GM06990 (cell line): ENCODE measurements at regions not wholly inside any gene's neighbourhood (a gene's known extent, or its start where the extent isn't known, plus 50 kb on each side); places are given as distances from the start of the nearest gene placed in this dataset.
"Not testable (repeated sequence)": the region's sequence is repeated elsewhere in the genome, so short reads cannot be mapped to it uniquely, and the experiment has no call there.

Experiments used
- DNase-seq: peaks from one replicate; pipeline ENCODE4 v3.0.0-alpha.2; 2011; ENCODE audit not compliant: insufficient read length; ENCODE audit errors: extremely low read depth
- H3K27me3 ChIP-seq: replicated peaks from 2 replicates; pipeline ENCODE4 v1.6.0; 2011; ENCODE audit warnings: low read length; ENCODE audit not compliant: control insufficient read depth, insufficient read depth
- H3K36me3 ChIP-seq: 2 replicates; pipeline ENCODE4 v1.5.1; 2011; ENCODE audit warnings: low read length; ENCODE audit not compliant: control insufficient read depth, insufficient read depth
- H3K4me3 ChIP-seq: replicated peaks from 2 replicates; pipeline ENCODE4 v1.5.1; 2011; ENCODE audit warnings: low read depth, mild to moderate bottlenecking, control low read depth, low read length
- CTCF ChIP-seq: IDR thresholded peaks from 2 replicates; pipeline ENCODE4 v1.5.1; 2011; ENCODE audit warnings: low read length, control low read depth, mild to moderate bottlenecking, inconsistent platforms; ENCODE audit not compliant: insufficient read depth, poor library complexity, severe bottlenecking

- no peak for DNase-seq
- no peaks in the 10 kb centered on the region for H3K27me3 ChIP-seq
- H3K4me3 ChIP-seq = no peak overlapping the region
- no peak for TF ChIP-seq CTCF
- no peaks in the 10 kb centered on the region for H3K36me3 ChIP-seq
Measured at GRCh38 chr16:31674686-31675085, 147.0 kb downstream of the AHSP start.

GRCh38 chr16:31676731-31677130, 149.0 kb downstream of the AHSP start:
- no peak for DNase-seq
- H3K36me3 ChIP-seq = no peaks in the 10 kb centered on the region
- H3K4me3 ChIP-seq = no peak overlapping the region
- H3K27me3 ChIP-seq = no peaks in the 10 kb centered on the region
- no peak for TF ChIP-seq CTCF

GRCh38 chr16:31678649-31679325, 151.1 kb downstream of the AHSP start:
- no peak overlapping the region for H3K4me3 ChIP-seq
- no peaks in the 10 kb centered on the region for H3K36me3 ChIP-seq
- no peaks in the 10 kb centered on the region for H3K27me3 ChIP-seq
- no peak for TF ChIP-seq CTCF
- DNase-seq = no peak

- not testable (repeated sequence) for H3K4me3 ChIP-seq, DNase-seq, H3K27me3 ChIP-seq, H3K36me3 ChIP-seq
Measured at GRCh38 chr16:31689331-31689730, 161.6 kb downstream of the AHSP start.

GRCh38 chr16:31692338-31692737, 164.6 kb downstream of the AHSP start:
- not testable (repeated sequence) for H3K27me3 ChIP-seq, DNase-seq, H3K4me3 ChIP-seq

GRCh38 chr16:31693733-31694132, 166.0 kb downstream of the AHSP start:
- Histone ChIP-seq H3K36me3 (no peaks in the 10 kb centered on the region), H3K27me3 (no peaks in the 10 kb centered on the region), H3K4me3 (no peak overlapping the region)
- no peak for TF ChIP-seq CTCF
- DNase-seq = no peak

More at GRCh38 chr16:31692338-31692737, 164.6 kb downstream of the AHSP start:
- not testable (repeated sequence) for H3K36me3 ChIP-seq

GRCh38 chr16:31694461-31694860, 166.8 kb downstream of the AHSP start:
- TF ChIP-seq CTCF = no peak
- H3K4me3 ChIP-seq = no peak overlapping the region
- H3K36me3 ChIP-seq = no peaks in the 10 kb centered on the region
- no peak for DNase-seq
- H3K27me3 ChIP-seq = no peaks in the 10 kb centered on the region
